ENCODE measurements at regions not wholly inside any gene's neighbourhood (a gene's known extent, or its start where the extent isn't known, plus 50 kb on each side); places are given as distances from the start of the nearest gene placed in this dataset.

DNA sequence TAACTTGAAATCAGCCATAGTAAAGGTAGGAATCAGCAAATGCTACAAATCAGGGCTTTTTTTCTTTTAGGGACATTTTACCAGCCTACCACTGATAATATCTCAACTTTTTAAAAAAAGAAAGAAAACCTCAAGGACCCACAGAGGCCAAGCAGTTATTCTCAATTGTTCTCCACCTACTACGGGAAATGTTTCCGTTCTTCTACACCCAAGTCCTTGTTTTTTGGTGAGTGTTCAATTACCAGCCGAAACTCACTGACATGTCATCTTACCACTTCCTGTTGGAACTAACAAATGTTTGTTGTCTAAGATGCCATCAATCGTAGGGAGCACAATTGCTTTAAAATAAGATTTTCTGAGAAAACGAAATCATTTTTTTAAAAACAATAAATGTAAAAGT lies 50.2 kb upstream of the CDK1 start:
- DNase-seq = no peak

GRCh38 chr10:60726257-60726656 lies 52.0 kb upstream of the CDK1 start:
- DNase-seq = no peak

GRCh38 chr10:60722623-60723022 lies 55.7 kb upstream of the CDK1 start:
- no peak for DNase-seq

GRCh38 chr10:60719721-60720120 lies 58.6 kb upstream of the CDK1 start:
- no peak for DNase-seq

GRCh38 chr10:60718886-60719285 lies 59.4 kb upstream of the CDK1 start:
- no peak for DNase-seq

DNA sequence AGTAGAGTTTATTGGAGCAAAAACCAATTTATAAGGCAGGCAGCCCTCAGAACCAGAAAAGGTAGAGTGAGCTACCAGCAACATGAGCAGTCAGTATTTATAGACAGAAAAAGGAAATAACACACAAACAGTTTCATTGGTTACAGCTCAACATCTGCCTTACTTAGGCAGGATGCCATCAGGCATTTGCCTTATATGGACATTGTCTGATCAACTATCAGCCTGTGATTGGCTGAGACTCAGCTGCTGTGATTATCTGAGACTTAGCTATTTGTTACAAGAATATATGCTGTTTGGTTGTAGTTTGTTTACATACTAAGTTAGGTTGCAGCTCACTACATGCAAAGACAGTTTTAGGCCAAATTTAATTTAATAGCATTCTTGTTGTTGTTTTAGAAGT lies 60.4 kb upstream of the CDK1 start:
- no peak for DNase-seq

DNA sequence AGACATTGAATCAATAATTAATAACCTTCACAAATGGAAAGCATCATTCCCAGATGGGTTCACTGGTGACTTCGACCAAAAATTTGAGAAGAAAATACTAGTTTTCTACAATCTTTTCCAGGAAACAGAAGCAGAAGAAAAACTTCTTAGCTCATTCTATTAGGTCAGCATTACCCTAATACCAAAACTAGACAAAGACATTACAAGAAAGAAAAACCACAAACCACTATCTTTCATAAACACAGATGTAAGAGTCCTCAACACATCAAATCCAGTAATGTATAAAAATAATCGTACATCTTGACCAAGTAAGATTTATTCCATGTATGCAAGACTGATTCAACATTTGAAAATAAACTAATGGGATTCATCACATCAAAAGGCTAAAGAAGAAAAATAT lies 64.0 kb upstream of the CDK1 start:
- DNase-seq = no peak

DNA sequence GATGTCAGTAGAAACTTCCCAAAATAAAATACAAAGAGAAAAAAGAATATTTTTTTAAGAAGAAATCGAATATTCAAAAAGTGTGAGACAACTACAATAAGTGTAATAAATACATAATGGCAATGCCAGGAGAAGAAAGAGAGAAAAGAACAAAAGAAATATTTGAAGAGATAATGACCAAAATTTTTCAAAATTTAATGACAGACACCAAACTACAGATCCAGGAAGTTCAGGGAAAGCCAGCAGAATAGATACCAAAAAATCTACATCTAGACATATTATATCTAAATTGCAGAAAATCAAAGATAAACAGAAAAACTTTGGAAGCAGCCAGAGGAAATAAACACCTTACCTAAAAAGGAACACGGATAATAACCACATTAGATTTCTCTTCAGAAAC lies 66.8 kb upstream of the CDK1 start:
- DNase-seq = no peak

DNA sequence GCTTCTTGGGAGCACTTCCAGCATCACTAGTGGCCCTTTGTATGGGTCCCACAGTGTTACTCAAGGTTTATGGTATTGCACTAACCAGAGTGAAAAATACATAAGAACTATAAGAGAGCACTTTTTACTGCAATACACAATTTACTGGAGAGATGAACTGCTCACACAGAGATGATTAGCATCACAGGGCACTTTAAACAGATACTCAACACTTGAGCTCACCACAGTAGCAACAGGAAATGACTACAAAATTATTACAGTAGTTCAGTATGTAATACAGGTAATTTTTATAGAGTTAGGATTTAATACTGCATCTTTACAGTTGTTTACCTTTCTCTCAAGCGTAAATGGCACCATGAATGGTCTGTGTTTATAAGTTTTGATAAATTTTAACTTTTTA lies 68.2 kb upstream of the CDK1 start:
- no peak for DNase-seq

DNA sequence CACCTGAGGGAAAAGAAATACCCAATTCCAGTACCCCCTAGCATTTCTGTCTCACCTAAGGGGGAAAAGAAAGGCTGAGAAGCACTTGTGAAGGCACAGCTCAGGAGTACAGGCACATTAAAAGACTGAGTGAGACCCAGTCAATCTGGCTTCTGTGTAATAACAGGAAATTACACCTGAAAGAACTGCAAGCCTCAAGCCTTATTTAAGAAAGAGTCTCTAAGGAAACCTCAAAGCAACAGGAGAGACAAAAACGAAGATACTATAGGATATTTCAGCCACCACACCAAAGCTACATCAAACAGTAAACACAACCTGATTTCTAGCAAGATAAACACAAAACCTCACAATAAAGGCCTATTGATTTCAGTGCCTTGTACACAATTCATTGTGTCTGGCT lies 69.6 kb upstream of the CDK1 start:
- DNase-seq = no peak

DNA sequence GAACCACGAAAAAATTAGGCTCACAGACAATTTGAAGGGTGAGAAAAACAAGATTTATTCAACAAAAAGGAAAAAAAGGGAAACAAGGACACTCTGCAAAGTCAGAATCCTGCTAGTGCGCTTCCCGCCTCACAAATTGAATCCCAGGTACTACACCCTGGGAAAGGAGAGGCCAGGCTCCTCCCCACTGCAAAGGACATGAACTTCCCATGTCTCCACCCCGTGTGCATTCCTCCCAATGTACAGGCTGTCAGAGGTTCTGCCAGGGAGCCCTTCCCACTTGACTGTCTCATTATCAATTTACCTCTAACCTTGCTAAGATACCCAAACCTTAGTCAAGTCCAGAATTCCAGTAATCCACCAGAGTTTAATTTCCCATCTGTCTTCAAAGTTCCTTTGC lies 70.4 kb upstream of the CDK1 start:
- DNase-seq = no peak

GRCh38 chr10:60706146-60706545 lies 72.1 kb upstream of the CDK1 start:
- DNase-seq = no peak

DNA sequence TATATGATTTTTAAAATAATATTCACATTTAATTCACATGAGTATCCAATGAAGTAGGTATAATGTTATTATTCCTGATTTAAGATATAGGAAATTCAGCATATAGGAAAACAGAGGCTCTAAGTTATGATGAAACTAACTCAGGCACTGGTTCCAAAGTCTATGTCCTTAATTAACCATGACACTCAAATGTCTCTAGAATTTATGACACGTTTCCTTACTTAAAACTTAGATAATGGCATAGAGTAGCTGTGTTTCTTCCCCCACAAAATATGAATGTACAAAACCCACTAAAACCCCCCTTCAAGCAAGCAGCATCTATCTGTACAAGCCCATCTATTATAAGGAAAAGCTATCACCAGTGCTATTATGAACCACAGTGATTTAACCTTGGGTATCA lies 72.9 kb upstream of the CDK1 start:
- no peak for DNase-seq

GRCh38 chr10:60704471-60704870 lies 73.8 kb upstream of the CDK1 start:
- no peak for DNase-seq

DNA sequence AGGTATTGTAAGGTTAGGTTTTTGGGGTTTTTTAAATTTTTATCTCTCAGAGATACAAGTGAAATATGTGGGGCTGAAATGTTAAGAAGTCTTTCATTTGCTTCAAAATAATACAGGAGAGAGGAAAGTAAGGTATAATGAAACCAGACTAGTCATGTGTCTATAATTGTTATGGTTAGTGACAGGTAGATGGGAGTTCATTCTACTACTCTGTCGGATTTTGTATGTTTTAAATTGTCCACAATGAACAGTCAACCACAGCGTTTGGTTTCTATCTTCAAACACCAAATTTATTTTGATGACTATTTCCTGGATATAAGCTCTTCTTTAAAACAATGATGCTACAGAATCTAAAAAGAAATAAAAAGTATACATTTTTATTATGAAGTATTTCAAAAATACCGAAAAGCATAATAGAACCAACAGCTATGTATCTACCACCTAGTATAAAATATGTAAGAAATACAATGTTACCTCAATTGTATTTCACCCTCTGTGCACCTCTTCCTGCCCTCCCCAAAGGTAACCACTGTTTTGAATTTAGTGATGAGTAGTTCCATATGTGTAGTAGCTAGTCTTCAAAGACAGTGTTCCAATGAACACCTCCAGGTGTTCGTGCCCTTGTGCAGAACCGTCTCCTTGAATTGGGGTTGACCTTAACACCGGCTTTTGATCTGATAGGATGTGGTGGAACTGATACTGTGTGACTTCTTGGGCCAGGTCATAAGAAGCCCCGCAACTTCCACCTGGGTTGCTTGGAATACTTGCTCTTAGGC lies 74.8 kb upstream of the CDK1 start:
- DNase-seq = no peak

- no peak for DNase-seq
These were observed 90.6 kb upstream of the CDK1 start for GRCh38 chr10:60687679-60688078.

- DNase-seq = no peak
These were observed 94.2 kb upstream of the CDK1 start for GRCh38 chr10:60684091-60684490.

- no peak for DNase-seq
These were observed 97.2 kb upstream of the CDK1 start for GRCh38 chr10:60681103-60681502.

GRCh38 chr10:60679388-60679990 lies 98.8 kb upstream of the CDK1 start:
- no peak for DNase-seq

GRCh38 chr10:60678978-60679377 lies 99.3 kb upstream of the CDK1 start:
- DNase-seq = no peak

- no peak for DNase-seq
These were observed 100.6 kb upstream of the CDK1 start for GRCh38 chr10:60677531-60678129.

DNA sequence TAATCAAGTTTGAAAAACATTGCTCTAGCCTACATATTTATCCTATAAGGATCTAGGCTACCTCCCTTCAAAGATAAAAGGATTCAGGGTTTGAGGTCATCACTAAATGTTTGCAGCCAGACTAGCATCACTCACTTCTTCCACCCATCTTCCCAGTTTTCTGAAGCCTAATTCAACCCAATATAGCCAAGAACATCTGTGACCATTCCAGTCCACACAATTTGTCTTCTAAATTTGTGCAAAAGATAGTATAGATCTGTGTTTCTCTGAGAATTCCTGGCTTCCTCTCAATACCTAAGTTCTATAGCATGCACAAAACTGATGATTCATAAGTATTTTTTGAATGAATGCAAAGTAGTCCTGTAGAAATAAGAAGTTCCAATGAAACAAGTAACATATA lies 103.0 kb upstream of the CDK1 start:
- no peak for DNase-seq

DNA sequence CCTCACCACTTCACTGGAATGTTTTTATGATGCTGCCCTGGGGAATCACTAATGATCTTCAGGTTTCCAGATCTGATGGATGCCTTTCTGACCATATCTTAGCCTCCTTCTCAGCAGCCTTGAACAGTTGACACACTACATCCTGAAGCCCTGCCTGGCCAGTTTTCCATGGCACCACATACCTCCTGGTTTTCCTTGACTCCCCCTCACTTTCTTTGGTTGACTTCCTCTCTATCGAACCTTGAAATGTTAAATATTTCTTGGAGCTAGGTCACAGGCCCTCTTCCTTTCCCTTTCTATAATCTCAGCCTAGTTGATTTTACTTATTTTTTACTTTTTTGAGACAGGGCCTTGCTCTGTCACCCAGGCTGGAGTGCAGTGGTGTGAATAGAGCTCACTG lies 108.8 kb upstream of the CDK1 start:
- DNase-seq = no peak

GRCh38 chr10:60666221-60666620 lies 112.1 kb upstream of the CDK1 start:
- DNase-seq = peak; percentile 37

DNA sequence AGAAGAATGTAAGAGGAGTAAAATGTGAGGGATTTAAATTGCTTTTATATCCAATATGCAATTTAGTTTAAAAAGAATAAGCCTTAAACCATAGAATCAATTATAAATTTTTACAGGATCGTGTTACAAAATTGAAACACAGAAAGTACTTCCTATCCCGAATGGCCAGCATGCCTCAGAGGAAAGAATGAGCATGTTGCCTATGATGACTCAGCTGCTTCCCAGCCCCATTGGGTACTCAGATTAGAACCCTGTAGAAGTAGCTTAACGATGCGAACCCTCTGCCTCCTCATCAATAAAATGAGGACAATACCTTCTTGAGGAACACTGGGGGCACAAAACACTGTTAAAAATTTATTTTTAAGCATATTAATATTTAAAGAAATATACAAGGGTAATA lies 113.4 kb upstream of the CDK1 start:
- DNase-seq = no peak

Data from CD4-positive, alpha-beta T cell treated with Interleukin-15 for 1 hour (primary cell).